IMR-90 (cell line): ENCODE measurements at regions not wholly inside any gene's neighbourhood (a gene's known extent, or its start where the extent isn't known, plus 50 kb on each side); places are given as distances from the start of the nearest gene placed in this dataset.

Experiments
- BHLHE40 ChIP-seq: fragments of 150-350 bp; IDR thresholded peaks from 2 replicates; pipeline ENCODE4 v1.6.1; 2016; ENCODE audit warnings: mild to moderate bottlenecking, low read depth, low read length
- CEBPB ChIP-seq: IDR thresholded peaks from 2 replicates; pipeline ENCODE4 v1.6.1; 2012; ENCODE audit warnings: low read depth, low read length, improper control_type of control experiment
- CTCF ChIP-seq: conservative IDR thresholded peaks from 2 replicates; pipeline ENCODE4 v1.5.1; 2012; ENCODE audit warnings: mild to moderate bottlenecking, low read depth, low read length, improper control_type of control experiment
- MAFK ChIP-seq: IDR thresholded peaks from 2 replicates; pipeline ENCODE4 v1.6.1; 2012; ENCODE audit warnings: low read depth, low read length, improper control_type of control experiment
- MAZ ChIP-seq: IDR thresholded peaks from 2 replicates; pipeline ENCODE4 v1.6.1; 2012; ENCODE audit warnings: low read depth, mild to moderate bottlenecking, low read length, improper control_type of control experiment, moderate library complexity, borderline replicate concordance
- NFE2L2 ChIP-seq: fragments of 150-350 bp; IDR thresholded peaks from 2 replicates; pipeline ENCODE4 v1.6.1; 2016; ENCODE audit warnings: low read depth, mild to moderate bottlenecking, low read length
- POLR2A ChIP-seq: IDR thresholded peaks from 2 replicates; pipeline ENCODE4 v1.6.1; 2012; ENCODE audit warnings: mild to moderate bottlenecking, low read depth, low read length
- RFX5 ChIP-seq: IDR thresholded peaks from 2 replicates; pipeline ENCODE4 v1.8.0; 2012; ENCODE audit warnings: low read depth, mild to moderate bottlenecking, low read length, moderate library complexity
- SMC3 ChIP-seq: fragments of 150-350 bp; IDR thresholded peaks from 2 replicates; pipeline ENCODE4 v1.6.1; 2016; ENCODE audit warnings: low read depth, mild to moderate bottlenecking, antibody characterized with exemption, low read length, moderate library complexity
- TF ChIP-seq, protein P1 (sequence below): fragments of 150-350 bp; IDR thresholded peaks from 2 replicates; pipeline ENCODE4 v1.6.1; 2017; ENCODE audit warnings: mild to moderate bottlenecking, antibody characterized with exemption, low read length, low read depth
- TF ChIP-seq, protein P2 (sequence below): fragments of 150-350 bp; IDR thresholded peaks from 2 replicates; pipeline ENCODE4 v1.6.1; 2016; ENCODE audit warnings: low read depth, mild to moderate bottlenecking, low read length, moderate library complexity, borderline replicate concordance

DNA sequence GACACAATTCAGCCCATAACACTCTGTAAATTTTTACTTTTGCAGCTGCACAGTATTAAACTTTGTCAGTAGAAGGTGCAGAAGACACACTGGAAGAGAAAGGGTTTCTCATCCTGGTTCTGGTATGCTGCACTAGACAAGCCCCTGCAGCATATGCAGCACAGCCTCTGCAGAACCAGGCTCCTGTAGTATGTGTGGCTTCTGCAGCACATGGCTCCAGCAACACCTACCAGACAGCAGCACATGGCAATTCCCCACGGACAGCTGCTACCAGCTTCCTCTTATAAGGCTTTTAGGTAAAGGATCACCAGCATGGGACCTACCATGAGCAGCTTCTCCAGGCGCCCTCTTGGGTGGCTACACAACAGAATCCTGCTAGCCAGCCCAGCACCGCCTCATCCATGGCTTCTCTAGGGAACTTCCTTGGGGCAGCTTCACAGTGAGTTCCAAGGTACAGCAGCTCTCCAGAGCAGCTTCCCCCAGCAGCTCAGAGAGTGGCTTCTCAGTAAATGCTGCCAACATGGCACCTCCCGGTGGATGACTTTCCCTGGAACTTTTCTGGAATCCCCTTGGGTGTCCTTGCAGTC, 534.4 kb upstream of the CXADR start:
- TF ChIP-seq CTCF: no peak
- TF ChIP-seq POLR2A: no peak
- TF ChIP-seq MAZ: no peak
- no peak for TF ChIP-seq CEBPB
- no peak for TF ChIP-seq BHLHE40
- no peak for TF ChIP-seq RFX5
- no peak for TF ChIP-seq MAFK
- TF ChIP-seq, protein P1, sequence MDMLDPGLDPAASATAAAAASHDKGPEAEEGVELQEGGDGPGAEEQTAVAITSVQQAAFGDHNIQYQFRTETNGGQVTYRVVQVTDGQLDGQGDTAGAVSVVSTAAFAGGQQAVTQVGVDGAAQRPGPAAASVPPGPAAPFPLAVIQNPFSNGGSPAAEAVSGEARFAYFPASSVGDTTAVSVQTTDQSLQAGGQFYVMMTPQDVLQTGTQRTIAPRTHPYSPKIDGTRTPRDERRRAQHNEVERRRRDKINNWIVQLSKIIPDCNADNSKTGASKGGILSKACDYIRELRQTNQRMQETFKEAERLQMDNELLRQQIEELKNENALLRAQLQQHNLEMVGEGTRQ: no peak
- TF ChIP-seq, protein P2, sequence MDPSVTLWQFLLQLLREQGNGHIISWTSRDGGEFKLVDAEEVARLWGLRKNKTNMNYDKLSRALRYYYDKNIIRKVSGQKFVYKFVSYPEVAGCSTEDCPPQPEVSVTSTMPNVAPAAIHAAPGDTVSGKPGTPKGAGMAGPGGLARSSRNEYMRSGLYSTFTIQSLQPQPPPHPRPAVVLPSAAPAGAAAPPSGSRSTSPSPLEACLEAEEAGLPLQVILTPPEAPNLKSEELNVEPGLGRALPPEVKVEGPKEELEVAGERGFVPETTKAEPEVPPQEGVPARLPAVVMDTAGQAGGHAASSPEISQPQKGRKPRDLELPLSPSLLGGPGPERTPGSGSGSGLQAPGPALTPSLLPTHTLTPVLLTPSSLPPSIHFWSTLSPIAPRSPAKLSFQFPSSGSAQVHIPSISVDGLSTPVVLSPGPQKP: no peak
- no peak for TF ChIP-seq SMC3
- TF ChIP-seq NFE2L2: no peak
